ENCODE measurements at regions not wholly inside any gene's neighbourhood (a gene's known extent, or its start where the extent isn't known, plus 50 kb on each side); places are given as distances from the start of the nearest gene placed in this dataset.
"Not testable (repeated sequence)": the region's sequence is repeated elsewhere in the genome, so short reads cannot be mapped to it uniquely, and the experiment has no call there.

DNA sequence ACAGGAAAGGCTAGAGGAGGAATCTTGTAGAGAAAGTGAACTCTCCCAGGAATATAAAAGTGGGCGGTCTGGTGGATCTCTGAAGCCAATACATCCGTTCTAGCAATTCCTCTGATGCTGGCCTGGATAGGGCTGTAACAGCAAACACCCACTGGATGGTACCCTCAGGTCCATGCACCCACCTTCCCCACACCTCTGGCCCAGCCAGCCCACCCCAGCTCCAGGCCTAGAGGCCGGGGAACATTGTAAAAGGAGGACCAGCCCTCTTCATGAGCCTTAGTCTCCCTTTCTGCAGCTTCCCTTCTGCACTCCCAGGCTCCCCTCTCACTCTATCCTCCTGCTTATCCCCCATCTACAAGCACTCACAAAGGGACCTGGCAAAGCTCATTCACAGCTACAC, 443.9 kb downstream of the BUD13 start:
- DNase-seq = no peak

DNA sequence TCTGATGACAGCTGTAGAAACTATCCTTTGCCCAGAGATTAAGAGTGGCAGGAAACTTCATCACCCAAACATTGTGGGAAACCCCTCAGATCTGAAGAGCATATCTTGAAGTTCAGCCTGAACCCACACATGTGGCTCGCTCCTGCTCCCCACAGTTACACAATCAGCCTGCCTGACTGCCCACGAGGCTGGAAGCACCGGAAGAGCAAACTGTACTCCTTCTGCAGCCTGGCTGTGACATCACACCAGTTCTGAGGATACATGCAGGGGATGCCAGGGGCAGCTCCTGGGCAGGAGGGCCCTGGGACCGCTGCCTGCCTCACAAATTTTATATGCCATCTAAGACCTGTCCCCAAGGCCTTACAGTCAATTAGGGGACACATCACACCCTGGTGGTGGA, 444.4 kb downstream of the BUD13 start:
- DNase-seq = no peak

DNA sequence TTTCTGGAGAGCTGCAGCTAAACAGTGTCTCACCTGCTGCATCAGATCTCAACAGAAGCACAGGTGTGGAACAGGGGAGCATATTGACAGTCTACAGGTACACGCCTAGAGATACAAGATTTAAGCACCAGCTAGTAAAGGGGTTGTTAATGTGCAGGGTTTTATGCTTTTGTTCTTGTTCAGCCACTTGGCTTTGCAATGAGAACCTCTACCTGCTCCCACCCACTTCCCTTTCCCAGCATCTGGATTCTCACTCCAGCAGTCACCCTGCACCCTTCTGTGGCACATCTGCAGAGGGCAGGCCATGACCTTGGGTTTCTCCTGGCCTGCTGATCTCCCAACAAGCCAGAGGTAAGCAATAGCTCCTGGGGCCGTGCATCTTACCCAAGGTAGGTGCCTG, 446.6 kb downstream of the BUD13 start:
- no peak for DNase-seq

DNA sequence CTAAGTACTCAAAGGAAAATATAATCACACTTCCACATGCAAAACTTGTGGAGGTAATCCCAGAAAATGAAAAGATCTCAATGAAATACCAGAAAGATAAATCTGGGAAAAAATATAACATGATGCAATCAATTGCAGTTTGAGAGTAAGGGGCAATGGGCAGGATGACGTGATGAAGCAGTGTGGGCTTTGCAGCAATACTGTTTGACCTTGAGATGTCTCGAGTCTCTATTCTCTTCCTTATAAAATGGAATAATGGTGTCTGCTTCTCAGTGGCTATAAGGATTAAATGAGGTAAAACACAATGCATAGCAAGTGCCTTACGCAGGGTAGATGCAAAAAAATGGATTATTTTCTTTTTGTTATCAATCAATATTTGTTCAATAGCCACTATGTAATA, 447.5 kb downstream of the BUD13 start:
- no peak for DNase-seq

DNA sequence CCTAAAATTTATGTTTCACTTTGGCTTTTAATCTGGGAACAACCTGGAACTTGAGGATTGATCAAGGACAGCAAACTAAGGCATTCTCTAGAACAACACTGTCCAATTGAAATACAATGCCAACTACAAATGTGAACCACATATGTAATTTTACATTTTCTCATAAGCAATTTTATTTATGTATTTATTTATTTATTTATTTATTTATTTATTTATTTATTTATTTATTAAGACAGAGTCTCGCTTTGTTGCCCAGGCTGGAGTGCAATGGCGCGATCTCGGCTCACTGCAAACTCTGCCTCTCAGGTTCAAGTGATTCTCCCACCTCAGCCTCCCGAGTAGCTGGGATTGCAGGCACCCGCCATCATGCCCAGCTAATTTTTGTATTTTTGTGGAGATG, 448.7 kb downstream of the BUD13 start:
- DNase-seq = not testable (repeated sequence)

DNA sequence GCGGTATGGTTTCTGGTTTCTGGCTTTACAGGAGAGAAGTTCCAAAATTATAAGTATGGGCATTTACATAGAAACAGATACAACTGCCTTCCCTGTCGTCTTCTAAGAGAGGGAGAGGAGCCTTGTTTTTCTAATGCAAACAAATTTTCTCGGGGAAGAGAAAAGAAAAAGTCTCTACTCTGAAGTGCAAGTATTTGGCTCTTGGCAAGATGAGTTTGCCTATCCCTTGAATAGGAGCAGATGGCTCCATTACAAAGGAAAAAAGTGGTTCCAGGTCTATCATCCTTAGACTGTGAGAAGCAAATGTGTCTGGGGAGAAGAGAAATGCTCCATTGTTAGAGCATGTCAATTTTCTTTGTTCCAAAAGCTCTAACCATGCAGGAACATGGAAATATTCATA, 455.6 kb downstream of the BUD13 start:
- no peak for DNase-seq

DNA sequence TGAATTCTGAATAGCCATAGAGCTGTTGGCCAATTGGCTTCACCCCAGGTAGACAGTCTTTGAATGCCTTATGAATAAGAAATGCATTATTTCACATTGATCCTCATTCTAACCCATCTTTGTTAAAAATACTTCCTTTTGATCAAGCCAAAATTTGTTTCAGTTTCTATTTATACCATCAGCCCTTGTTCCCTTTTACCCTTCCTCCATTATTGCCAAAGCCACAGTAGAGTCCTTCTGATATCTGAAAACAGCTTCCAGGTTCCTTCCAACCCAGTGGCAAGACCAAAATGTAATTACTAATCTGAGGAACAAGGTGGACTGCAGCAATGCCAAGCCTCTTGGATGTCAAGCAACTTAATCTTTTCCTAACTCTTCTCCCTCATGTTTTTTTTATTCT, 458.8 kb downstream of the BUD13 start:
- DNase-seq = no peak

DNA sequence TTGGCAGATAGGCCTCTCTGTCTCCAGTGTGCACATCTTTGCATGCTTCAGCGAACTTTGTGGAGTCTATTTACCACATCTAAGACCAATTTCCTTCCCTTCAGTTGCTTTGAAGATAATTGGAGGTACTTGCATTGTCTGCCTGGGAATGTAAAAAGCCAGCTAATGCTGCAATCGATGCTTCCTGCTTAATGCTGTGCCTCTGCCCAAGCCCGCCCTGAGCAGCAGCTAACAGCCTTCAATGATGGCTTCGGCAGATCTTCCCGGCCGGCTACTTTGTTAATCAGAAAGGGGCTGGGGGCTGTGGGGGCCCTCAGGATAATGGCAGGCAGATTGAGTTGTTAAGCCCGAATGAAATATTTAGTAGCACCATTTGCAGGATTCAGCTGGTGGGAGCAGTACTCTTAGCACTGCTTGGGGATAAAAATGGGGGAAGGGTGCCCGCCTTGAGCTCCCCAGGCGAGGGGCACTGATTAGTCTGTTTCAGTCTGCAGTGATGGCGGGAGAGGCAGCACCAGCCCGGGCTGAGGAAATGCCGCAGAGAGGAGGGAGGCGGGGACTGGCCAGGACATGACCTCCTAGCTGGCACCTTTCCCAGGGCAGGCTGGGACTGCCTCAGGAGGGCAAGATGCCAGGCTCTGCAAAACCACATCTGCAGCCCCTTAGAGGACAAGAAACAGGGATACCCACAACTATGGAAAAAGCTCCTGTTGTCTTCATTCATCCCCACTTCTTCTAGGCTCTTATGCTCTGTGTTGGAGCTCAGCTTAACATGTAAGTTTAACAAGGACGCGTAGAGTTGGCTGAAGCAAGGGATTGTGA, 460.0 kb downstream of the BUD13 start:
- no peak for DNase-seq

DNA sequence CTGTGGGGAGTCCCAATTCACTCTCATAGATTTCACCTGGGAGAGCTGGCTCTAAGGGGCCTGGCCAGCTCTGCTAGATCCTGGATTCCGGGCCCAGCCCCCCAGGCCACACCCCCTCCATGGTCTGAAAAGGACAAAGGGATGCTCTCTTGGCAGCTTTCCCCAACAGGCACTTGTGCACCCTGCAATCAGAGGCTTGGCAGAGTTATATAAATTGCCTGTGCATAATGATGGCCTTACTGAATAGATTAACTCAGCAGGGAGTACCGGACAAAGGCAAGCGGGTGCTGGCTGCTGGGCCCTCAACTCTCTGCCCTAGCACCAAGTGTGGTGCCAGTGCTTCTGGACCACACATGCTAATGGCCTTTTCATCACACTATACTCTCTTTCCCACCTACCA, 461.6 kb downstream of the BUD13 start:
- DNase-seq = no peak

DNA sequence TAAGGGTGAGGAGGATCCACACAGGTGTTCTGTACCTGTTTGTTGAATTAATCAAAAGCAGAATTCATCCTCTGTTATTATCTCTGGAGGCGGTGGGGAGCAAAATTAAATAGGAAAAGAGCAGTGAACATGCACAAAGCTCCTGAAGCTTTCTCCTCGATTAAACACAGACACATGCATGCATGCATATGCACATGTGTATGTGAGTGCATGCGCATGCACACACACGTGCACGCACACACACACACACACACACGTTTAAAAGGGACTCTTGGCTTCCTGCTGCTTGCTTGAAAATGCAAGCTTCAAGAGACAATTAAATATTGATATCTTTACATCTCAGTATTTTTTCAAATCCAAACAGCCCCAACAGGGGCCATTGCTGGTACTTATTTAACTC, 462.1 kb downstream of the BUD13 start:
- DNase-seq = no peak

DNA sequence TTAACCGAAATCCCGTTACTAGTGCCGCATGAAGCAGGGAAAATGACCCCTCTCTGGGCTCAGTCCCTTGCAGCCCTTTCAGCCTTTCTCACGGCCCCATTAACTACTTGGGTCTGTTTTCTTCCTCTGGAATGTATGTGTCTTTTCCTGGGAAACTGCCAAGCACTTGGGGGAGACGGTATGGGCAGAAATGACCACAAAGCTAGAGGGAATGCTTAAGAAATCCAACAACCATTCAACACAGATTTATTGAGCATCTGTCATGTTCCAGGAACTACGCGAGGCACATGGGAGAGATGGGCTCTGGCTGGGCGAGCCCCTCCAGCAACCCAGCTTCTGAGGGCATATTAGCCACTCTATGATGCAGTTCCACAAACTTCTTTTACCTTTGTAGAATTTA, 462.6 kb downstream of the BUD13 start:
- DNase-seq = no peak

DNA sequence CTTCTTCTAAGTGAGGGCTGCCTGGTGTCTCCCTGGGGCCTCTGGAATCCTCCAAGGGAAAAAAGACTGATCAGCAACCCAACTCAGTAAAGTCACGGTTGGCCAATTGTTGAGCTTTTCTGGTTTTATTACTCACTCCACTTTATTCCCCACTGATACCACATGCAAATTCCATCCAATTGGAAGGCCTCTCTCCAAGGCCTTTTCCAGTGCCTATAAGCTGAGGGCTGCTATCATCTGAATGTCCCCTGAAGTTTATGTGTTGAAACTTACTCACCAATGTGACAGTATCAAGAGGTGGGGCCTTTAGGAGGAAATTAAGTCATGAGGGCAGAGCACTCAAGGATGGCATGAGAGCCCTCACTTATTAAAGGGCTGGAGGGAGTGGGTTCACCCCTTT, 463.3 kb downstream of the BUD13 start:
- DNase-seq = no peak

DNA sequence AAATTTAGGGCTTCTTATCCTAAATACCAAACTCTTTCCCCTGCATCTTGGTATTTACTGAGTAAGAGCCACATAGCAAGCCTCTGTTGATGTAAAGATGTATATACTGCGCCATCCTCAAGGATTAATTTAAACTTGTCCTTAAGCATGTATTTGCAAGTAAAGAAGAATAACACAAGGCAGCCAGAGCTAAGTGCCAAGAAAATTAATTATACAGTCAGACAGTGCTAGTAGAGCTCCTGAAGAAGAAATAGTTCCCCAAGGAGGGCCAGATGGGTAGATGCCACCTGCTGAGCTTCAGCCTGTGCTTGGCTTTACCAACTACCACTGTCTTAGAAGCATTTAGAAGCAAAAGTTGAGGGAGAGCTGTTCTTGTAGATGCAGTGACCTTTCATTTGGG, 470.0 kb downstream of the BUD13 start:
- DNase-seq = no peak

DNA sequence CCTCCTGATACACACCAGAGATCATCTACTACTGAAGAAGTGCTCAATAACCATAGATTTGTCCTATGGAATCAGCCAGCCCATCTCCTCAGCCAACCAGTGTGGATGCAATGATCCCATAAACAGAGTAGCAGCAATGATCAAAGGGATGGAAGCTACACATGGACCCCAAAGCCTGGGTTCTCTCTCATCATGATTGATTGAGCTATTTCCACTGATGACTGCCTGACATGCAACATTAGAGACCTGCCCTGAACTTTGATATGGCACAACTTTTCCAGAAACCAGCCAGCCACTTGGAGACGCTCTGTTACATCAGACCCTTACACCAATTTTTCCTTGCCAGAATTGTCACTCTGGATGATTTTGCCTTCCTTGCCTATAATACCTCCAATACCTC, 471.6 kb downstream of the BUD13 start:
- no peak for DNase-seq

DNA sequence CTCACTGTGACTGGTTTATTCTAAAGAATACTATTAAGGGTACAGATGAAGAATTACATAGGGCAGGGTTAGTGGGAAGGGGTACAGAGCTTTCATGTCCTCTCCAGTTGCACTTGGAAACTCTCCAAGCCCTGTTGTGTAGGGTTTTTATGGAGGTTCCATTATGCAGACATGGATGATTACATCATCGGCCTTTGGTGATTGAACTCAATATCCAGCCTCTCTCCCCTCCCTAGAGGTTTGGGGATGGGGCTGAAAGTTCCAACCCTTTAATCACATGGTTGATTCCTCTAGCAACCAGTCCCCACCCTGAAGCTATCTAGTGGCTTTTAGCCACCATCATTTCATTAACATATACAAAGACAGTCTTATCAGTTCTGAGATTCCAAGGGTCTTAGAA, 472.6 kb downstream of the BUD13 start:
- no peak for DNase-seq

DNA sequence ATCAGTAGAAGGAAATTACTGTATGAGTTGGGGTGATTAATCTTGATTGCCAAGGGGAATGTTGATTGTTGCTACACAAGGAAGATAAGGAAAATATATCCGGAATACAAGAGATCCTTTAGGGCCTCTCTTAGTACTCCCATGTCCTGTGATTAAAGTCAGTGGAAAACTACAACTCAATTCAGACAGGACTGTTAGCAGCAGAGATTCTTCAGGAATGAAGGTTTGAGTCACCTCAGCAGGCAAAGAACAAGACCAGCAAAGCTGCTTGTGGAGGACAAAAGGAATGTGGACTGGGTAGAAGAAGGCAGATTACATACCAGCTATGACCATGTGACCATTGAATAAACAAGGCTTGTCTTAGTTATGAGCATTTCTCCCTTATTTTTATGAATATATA, 478.2 kb downstream of the BUD13 start:
- DNase-seq = no peak

DNA sequence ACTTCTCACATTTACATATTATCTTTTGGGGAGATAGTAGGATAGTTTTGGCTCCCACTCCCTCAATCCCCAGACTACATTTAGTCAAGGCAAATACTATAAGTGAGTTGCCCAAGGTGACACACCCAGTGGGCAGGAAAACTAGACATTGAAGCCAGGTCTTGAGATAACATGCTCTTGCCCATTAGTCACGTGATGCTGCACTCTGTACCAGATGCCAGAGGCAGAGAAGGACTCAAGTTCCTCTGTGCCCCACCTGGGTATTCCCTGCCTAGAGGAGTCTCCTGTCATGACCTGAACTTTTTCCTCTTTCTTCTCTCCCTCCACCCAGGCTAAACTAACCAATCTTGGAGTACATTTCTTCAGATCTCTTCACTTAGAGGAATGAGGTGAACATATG, 484.9 kb downstream of the BUD13 start:
- no peak for DNase-seq

DNA sequence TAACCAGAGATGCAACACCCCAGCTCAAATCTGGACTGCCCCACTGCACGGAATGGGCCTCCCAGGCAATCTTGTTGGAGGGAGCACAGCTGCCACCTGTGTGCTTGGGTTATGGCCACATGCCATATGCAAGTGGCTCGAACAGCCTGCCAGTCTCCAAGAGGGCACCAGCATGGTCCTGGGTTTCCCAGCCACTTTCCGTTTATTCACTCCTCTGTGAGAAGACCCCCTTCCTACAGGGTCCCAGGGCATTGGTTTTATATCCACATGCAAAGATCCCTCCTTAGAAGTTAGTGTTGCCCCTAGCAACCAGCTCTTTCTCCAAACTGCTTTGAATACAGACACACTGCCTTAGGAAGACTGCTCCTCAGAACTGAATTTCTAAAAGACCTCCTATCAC, 487.8 kb downstream of the BUD13 start:
- DNase-seq = no peak

DNA sequence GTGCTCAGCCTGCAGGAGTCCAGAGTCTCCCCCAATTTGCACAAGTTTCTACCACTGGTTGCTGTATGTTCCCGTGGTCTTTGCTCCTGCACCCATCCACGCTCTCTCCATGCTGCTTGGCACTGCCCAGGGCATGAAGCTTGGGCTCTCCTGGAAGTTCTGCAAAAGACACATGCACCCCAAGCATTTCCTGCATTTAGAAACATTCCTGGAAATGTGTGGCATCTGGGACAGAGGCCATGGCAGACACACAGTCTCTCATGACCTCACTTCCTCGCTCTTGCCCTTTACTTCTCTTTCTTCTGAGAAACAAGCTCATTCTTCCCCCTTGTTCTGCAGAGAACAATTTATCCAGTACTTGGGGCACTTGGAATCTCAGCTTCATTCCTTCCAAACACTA, 489.5 kb downstream of the BUD13 start:
- DNase-seq = no peak

DNA sequence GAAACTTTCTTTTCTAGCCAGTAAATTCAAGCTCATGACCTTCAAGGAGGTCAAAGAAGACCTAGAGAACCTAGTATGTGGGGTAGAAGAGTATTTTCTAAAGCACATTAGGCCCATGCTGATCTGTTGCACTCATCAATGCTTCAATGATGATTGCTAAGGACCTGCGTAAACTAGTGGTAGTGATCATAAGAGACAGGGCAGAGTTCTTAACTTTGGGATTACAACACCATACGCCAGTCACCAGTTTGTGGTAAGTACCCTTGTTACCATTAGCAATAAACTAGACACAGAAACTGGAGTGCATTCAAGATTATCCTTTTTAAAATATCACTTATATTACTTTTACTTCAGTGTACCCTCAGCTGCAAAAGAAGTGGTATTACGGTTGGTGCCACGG, 490.3 kb downstream of the BUD13 start:
- DNase-seq = no peak

DNA sequence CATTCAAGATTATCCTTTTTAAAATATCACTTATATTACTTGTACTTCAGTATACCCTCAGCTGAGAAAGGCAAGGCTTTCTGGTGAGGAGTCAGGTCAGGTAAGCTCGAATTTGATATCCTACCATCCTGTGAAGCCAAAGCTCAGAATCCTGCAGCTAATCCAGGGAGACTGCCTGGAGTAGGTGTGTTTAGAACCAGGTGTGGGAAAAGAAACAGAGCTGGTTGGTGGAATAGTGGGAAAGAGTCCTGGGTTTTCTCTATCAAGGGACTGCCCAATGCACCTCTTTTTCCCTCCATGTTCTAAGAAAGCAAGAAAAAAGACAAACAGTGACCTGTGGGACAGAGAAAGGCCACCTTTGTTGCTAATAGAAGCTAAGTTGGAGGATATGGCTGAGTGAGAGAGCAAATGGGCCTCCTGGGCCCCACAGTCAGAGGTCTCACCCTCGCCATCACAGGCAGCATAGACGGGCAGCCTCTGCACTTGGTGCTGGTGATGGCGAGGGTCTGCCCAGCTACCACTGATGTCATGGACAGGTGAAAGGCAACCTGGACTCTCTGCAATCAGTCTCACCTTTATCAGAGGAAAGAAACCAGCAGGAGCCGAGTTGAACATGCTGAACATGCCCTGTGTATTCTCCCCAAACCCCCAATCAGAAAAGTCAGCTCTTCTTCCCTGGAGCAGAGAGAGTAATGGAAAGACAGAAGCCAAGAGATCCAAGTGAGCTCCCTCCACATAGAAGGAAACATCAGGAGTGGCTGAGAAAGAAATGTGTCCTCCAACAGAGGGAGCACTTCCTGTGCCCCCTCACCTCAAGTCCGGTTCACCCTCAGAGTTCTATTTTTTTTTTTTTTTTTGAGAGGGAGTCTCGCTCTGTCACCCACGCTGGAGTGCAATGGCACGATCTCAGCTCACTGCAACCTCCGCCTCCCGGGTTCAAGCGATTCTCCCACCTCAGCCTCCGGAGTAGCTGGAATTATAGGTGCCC, 491.3 kb downstream of the BUD13 start:
- no peak for DNase-seq

DNA sequence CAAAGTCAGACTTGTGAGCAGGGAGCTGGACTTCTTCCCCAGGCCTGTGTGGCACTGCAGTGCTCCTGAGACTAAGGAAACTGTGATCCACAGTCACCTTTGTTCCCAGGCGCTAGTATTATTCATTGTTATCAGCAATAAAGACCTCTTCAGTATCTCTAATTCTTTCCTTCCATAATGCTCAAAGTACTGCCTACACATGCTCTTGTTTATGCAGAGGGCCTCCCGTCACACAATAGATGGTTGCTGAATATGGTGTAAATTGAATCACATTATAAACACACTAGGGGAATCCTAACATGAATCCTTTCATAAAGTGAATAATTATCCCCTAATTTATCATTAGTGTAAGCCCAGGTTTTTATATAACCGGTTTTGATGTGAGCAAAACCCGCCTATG, 493.3 kb downstream of the BUD13 start:
- DNase-seq = no peak

DNA sequence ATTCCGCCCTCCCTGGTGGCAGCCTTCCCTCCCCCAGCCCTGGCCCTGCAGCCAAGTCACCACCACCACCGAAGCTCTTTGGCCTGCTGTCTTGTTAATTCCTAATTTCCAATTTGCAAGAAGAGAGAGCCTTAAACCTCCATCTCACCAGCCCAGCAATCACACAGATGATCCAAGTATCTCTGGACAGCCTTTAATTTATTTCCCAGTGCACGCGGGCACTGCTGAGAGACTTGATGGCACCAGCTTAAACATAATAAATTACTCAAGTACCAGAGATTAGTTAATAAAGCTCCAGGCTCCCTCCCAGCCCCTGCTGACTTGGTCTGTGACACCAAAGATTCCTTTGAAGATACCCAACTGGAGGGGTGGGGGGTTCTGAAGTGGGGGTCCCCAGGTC, 494.7 kb downstream of the BUD13 start:
- DNase-seq = no peak

Data from activated T-cell treated with anti-CD3 and anti-CD28 coated beads for 4 hours (primary cell).